ENCODE measurements at regions not wholly inside any gene's neighbourhood (a gene's known extent, or its start where the extent isn't known, plus 50 kb on each side); places are given as distances from the start of the nearest gene placed in this dataset.

DNA sequence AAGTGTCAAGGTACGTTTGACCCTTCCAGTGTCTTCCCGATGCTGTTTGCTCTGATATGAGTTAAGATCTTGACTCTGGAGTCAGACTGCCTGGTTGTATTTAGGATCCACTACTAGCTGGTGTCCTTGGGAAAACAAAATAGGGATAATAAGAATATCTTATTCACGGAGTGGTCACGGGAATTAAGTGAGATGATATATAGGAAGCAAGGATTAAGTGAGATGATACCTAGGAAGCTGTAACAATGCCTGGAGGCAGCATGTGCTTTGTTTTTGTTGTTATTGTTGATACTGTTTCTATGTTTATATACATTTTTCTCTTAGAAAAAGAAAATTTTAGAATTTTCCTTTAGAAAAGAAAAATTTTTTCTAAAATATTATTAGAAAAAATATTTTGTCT lies 87.0 kb downstream of the LYZL1 start:
- TF ChIP-seq, protein P1, sequence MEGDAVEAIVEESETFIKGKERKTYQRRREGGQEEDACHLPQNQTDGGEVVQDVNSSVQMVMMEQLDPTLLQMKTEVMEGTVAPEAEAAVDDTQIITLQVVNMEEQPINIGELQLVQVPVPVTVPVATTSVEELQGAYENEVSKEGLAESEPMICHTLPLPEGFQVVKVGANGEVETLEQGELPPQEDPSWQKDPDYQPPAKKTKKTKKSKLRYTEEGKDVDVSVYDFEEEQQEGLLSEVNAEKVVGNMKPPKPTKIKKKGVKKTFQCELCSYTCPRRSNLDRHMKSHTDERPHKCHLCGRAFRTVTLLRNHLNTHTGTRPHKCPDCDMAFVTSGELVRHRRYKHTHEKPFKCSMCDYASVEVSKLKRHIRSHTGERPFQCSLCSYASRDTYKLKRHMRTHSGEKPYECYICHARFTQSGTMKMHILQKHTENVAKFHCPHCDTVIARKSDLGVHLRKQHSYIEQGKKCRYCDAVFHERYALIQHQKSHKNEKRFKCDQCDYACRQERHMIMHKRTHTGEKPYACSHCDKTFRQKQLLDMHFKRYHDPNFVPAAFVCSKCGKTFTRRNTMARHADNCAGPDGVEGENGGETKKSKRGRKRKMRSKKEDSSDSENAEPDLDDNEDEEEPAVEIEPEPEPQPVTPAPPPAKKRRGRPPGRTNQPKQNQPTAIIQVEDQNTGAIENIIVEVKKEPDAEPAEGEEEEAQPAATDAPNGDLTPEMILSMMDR (IDR thresholded peaks at IDR 0.05; ENCODE audit: poor library complexity, severe bottlenecking), result no peak
- TF ChIP-seq, protein P2, sequence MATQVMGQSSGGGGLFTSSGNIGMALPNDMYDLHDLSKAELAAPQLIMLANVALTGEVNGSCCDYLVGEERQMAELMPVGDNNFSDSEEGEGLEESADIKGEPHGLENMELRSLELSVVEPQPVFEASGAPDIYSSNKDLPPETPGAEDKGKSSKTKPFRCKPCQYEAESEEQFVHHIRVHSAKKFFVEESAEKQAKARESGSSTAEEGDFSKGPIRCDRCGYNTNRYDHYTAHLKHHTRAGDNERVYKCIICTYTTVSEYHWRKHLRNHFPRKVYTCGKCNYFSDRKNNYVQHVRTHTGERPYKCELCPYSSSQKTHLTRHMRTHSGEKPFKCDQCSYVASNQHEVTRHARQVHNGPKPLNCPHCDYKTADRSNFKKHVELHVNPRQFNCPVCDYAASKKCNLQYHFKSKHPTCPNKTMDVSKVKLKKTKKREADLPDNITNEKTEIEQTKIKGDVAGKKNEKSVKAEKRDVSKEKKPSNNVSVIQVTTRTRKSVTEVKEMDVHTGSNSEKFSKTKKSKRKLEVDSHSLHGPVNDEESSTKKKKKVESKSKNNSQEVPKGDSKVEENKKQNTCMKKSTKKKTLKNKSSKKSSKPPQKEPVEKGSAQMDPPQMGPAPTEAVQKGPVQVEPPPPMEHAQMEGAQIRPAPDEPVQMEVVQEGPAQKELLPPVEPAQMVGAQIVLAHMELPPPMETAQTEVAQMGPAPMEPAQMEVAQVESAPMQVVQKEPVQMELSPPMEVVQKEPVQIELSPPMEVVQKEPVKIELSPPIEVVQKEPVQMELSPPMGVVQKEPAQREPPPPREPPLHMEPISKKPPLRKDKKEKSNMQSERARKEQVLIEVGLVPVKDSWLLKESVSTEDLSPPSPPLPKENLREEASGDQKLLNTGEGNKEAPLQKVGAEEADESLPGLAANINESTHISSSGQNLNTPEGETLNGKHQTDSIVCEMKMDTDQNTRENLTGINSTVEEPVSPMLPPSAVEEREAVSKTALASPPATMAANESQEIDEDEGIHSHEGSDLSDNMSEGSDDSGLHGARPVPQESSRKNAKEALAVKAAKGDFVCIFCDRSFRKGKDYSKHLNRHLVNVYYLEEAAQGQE (IDR thresholded peaks at IDR 0.05; ENCODE audit: borderline replicate concordance), result no peak
- no peak for TF ChIP-seq MXI1 (conservative IDR thresholded peaks at IDR 0.05; ENCODE audit: poor library complexity, severe bottlenecking)

All from neural cell (in vitro differentiated cells).